NCI-H82 treated with DMSO at 0.1 percent for 48 hours (cell line): ENCODE measurements at regions not wholly inside any gene's neighbourhood (a gene's known extent, or its start where the extent isn't known, plus 50 kb on each side); places are given as distances from the start of the nearest gene placed in this dataset.
"Not testable (repeated sequence)": the region's sequence is repeated elsewhere in the genome, so short reads cannot be mapped to it uniquely, and the experiment has no call there.

Source experiments
- DNase-seq: peaks from one replicate; lab custom pipeline; 2025; ENCODE audit not compliant: unreplicated experiment; lab: John Stamatoyannopoulos, UW

GRCh38 chr5:6081727-6082210, 296.6 kb downstream of the MED10 start:
- no peak for DNase-seq

- no peak for DNase-seq
Measured at GRCh38 chr5:6080930-6081726, 297.2 kb downstream of the MED10 start.

DNA sequence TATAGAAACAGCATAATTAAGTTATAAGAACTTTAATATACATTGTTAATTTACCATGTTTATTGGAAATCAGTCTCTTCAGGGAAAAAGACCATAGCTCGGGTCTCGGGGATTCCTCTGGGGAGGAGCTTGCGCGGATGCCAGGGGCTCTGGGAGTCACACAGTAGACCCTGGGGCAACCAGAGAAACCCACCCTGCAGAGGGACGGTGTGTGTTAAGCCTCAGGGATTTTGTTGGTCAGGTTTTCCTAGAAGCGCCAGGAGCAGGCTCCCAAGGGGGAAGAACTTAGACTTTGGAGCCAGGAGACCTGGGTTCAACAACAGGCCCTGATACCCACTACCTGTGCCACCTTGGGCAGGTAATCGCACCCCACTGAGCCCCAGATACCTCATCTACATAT, 297.9 kb downstream of the MED10 start:
- DNase-seq = no peak

DNA sequence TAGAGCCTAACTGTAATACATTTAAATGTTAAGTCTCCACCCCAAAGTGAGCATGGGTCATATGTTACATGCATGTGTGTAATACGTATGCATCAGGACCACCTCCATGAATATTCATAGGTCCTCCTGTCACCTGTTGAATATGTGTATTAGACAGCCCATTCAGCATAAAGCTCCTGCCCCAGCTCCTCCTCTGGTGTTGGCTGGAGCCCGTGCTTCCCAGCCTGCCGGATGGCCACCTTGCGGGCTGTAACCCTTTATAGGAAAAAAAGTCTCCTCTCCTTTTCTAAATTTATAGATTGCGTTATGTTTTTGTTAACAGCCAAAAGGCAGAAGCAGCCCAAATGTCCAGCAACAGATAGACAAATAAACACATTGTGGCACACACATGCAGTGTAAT, 299.5 kb downstream of the MED10 start:
- DNase-seq = no peak

DNA sequence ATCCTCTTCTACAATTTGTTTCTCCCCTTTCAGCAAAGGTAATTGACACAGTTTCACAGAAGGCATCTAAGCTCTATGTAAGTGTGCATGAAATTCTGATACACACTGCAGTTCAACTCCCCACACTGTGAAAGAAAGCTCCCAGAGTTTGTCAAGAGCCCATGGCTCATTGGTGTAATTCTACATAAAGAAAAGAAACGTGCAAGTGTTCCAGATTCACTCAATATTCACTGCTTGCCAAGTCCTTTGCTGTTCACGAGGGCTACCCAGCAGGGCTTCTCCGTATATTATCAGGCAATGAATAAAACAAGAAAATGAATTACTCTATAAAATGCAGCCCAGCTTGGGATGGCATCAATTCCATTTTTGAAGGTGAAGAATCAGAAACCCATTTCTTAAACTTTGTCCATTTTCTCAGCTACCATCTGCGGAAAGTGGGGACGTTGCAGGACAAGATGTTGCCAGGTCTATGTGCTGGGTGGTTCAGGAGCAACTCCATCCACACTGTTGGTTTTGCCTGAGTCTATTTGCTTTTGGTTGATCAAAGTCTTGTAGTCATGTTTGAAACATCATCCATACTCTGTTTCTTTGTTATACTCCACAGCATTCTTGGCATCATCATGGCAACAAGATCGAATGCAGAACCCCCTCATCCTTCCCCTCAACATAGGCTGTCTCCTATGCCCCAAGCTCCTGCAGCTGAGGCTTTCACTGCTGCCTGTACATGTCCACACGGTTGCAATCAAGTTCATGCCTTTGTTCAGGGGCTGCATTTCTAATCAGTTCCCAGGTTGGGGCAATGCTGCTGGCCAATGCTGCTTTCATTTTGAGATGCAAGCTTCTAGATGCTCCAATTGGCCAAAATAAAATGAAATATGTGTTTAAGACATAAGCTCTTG, 301.8 kb downstream of the MED10 start:
- DNase-seq = no peak

- not testable (repeated sequence) for DNase-seq
Measured at GRCh38 chr5:6072488-6072887, 305.9 kb downstream of the MED10 start.

DNA sequence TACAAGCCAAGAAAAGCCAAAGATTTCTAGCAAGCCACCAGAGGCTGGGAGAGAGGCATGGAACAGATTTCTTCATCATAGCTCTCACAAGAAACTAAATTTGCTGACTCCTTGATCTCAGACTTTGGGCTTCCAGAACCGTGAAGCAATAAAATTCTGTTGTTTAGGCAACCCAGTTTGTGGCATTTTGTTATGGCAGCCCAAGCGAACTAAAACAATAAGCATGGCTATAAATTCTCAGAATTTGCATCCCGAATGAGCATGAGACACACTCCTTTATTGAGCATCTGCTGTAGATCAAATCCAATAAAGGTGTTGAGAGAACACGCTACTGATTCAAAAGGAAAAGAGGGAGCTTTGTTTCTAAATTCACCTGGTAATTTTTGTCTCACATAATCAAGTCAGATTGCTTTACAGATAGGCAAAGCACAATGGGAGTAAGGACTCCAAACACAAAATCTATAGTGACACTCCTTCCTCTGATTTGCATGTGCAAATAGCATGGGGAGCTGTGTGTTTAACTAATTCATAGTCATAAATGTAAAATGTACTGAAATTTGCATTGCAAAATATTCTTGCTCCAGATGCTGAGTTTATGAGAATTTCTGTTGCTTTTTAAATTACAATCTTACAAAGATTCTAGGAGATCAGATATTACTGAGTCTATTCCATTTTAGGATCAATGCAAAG, 308.7 kb downstream of the MED10 start:
- DNase-seq = no peak

DNA sequence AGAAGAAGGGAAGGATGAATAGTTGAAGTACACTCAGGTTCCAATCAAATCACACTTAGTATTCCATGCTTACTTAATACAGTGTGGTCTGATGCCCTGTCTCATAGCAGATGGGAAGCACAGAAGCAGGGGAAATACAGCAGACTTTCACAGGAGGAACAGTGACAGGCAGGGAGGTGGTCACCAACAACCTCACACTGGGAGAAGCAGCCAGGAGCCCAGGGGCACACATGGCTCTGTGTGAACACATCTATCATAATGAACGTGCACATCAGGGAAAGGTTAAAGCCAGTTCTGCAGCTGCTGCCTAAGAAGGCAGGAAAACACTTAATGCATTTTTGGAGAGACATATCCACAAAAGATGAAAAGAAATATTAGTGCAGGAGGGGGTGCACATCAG, 312.3 kb downstream of the MED10 start:
- no peak for DNase-seq

DNA sequence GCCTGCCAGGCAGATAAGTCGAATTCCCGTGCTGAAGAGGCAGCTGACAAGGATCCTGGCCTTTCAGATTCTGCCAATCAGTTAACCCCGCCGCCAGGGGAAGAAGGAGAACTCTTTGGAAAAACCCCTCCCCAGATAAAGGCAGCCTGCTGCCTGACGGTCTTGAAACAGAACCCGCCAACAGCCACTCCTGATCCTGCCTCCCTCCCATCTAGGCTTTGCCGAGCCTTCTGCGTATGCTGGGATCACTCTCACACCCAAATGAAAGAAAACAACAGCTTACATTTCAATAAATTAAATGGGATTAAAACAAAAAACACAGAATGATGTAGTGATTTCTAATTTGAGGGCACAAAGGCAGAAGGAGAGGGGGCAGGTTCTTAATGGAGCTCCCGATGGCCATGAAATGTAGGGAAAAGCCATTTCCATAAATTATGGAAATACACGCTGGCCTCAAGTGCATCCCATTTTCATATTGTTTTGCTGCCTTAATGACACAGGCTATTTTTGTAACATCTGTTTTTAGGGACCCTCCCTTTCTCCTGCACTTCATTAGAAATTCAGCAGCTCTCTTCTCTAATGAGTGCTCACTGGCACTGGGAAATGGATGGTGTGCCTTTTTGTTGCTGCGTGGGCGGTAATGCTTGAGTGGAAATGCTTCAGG, 319.1 kb downstream of the MED10 start:
- DNase-seq = no peak

GRCh38 chr5:6058055-6058715, 320.2 kb downstream of the MED10 start:
- DNase-seq = no peak

DNA sequence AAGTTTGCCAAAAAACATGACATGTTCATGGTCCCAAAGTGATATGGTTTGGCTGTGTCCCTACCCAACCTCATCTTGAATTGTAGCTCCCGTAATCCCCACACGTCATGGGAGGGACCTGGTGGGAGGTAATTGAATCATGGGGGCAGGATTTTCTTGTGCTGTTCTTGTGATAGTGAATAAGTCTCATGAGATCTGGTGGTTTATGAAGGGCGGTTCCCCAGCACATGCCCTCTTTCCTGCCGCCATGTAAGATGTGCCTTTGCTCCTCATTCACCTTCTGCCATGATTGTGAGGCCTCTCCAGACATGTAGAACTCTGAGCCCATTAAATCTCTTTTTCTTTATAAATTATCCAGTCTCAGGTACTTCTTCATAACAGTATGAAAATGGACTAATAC, 322.1 kb downstream of the MED10 start:
- no peak for DNase-seq

DNA sequence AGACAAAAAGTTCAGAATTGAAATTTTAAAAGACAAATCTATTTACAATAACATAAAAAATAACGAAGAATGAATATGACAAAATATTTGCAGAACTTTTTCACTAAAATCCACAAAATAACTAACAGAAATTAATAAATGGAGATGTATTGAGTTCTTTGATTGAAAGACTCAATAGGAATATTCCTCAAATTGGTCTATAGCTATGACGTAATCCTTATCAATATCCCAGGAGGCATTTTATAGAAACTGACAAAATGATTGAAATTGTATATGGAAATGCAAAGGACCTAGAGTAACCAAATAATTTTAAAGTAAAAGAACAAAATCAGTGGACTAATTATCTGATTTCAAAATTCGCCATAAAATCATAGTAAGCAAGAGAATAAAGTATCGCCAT, 328.7 kb downstream of the MED10 start:
- no peak for DNase-seq

GRCh38 chr5:6048746-6049145, 329.6 kb downstream of the MED10 start:
- DNase-seq = no peak

- no peak for DNase-seq
Measured at GRCh38 chr5:6046296-6046967, 331.9 kb downstream of the MED10 start.

DNA sequence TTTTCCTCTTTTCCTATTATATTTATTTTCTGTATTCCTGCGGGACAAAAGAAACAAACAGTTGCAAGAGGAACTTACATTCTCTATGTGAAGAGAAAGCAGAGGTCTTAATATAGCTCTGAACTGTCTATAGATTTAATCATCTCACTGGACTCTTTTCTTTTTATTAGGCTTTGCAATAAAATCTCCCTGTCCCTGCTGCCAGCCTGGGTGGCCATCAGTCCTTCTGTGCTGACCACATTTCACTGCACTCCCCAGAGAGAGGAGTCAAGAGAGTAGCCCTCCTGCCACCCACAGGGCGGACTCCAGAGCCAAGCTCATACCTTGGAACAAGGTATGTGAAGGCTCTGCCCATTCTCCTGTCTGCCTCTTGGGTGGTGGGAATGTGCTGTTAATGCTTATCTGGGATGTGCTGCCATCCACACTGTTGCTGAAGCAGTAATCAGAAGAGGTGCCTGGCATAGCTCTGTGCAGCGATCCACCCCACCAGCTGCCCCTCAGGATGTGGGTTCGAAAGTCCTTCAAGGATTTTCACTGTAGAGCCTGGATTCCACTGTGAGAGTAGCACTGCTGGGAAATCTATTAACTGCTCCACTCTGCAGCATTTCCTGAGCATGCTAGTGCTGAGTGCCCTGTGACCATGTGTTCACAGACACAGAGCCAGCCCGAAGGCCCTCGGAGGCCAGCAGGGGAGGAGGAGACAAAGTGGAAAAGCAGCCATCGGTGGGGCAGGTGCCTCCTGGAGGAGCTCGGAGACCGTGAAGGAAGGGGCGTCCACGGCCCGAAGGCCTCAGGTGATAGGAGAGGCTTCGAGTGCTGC, 334.6 kb downstream of the MED10 start:
- DNase-seq = no peak

GRCh38 chr5:6041977-6042550, 336.3 kb downstream of the MED10 start:
- no peak for DNase-seq

- DNase-seq = no peak
Measured at GRCh38 chr5:6039111-6039510, 339.2 kb downstream of the MED10 start.

GRCh38 chr5:6036006-6036405, 342.3 kb downstream of the MED10 start:
- DNase-seq = no peak

DNA sequence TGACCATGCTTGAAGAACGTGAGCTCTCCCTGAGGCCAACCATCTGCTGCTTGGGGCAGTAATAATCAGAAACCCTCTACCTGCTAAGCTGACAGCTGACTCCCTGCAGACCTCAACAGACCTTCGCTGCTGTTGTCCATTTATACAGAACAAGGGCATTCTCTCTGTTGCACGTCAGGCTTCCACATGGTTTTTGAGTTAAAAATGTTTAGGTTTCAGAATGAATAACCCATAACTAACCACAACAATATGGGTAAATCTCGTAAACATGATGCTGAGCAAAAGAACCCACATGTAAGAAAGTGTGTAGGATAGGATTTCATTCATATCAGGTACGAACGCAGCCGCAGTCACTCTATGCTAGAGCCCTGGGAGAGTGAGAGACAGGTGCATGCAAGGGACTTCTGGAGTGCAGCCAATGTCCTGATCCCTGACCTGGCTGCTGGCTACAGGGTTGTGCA, 348.5 kb downstream of the MED10 start:
- DNase-seq = no peak
